Mucosa of rectum (tissue), 2 donors: ENCODE measurements at regions not wholly inside any gene's neighbourhood (a gene's known extent, or its start where the extent isn't known, plus 50 kb on each side); places are given as distances from the start of the nearest gene placed in this dataset.

ENCODE experiments used
- H3K27ac ChIP-seq, 2 donors: one replicate each; pipeline ENCODE4 v1.7.0; 2013; ENCODE audit warnings: inconsistent platforms in 2 of 2, low read depth in 2 of 2, low read length in 2 of 2
- H3K27me3 ChIP-seq, 2 donors: one replicate each; pipeline ENCODE4 v1.7.0; 2013; ENCODE audit warnings: low read length in 2 of 2; ENCODE audit not compliant: control insufficient read depth in 2 of 2, insufficient read depth in 2 of 2
- H3K36me3 ChIP-seq, 2 donors: one replicate each; pipeline ENCODE4 v1.7.0; 2013; ENCODE audit warnings: low read length in 2 of 2; ENCODE audit not compliant: control insufficient read depth in 2 of 2, insufficient read depth in 2 of 2
- H3K4me1 ChIP-seq, 2 donors: one replicate each; pipeline ENCODE4 v1.7.0; 2013; ENCODE audit warnings: low read length in 2 of 2, mild to moderate bottlenecking in 1 of 2; ENCODE audit not compliant: control insufficient read depth in 2 of 2, insufficient read depth in 2 of 2
- H3K4me3 ChIP-seq, 2 donors: one replicate each; pipeline ENCODE4 v1.7.0; 2013; ENCODE audit warnings: low read length in 2 of 2
- H3K9ac ChIP-seq, 2 donors: one replicate each; pipeline ENCODE4 v1.7.0; 2013; ENCODE audit warnings: low read length in 2 of 2, low read depth in 1 of 2, mild to moderate bottlenecking in 1 of 2
- H3K9me3 ChIP-seq, 2 donors: one replicate each; pipeline ENCODE4 v1.7.0; 2013; ENCODE audit warnings: low read length in 2 of 2; ENCODE audit not compliant: control insufficient read depth in 2 of 2
- donor health status: healthy.
- donor health status: Normal muscosa, but diverticular disease.

- Histone ChIP-seq H3K27ac (no peak overlapping the region), H3K27me3 (no peaks in the 10 kb centered on the region)
Observed at GRCh38 chr4:182126096-182126495, 117.1 kb upstream of the TENM3 start.

GRCh38 chr4:182126603-182127002, 116.6 kb upstream of the TENM3 start:
- H3K9me3 ChIP-seq, result no peaks in the 10 kb centered on the region
- no peak overlapping the region for H3K27ac ChIP-seq
- no peak overlapping the region for H3K9ac ChIP-seq
- H3K36me3 ChIP-seq, result no peaks in the 10 kb centered on the region
- H3K27me3 ChIP-seq, result no peaks in the 10 kb centered on the region
- H3K4me3 ChIP-seq, result no peak overlapping the region
- H3K4me1 ChIP-seq, result no peaks in the 10 kb centered on the region

More at GRCh38 chr4:182126096-182126495, 117.1 kb upstream of the TENM3 start:
- Histone ChIP-seq H3K4me1 (no peaks in the 10 kb centered on the region), H3K4me3 (no peak overlapping the region), H3K9ac (no peak overlapping the region), H3K9me3 (peaks cover 0 to 4% of the 10 kb centered on the region in 2 donors), H3K36me3 (no peaks in the 10 kb centered on the region)

- Histone ChIP-seq H3K4me3 (no peak overlapping the region), H3K36me3 (no peaks in the 10 kb centered on the region), H3K27ac (no peak overlapping the region), H3K9ac (no peak overlapping the region), H3K27me3 (no peaks in the 10 kb centered on the region), H3K9me3 (no peaks in the 10 kb centered on the region), H3K4me1 (no peaks in the 10 kb centered on the region)
Observed at GRCh38 chr4:182133033-182133432, 110.2 kb upstream of the TENM3 start.

- Histone ChIP-seq H3K9ac (no peak overlapping the region), H3K9me3 (no peaks in the 10 kb centered on the region), H3K27ac (no peak overlapping the region), H3K4me1 (no peaks in the 10 kb centered on the region), H3K4me3 (no peak overlapping the region), H3K36me3 (no peaks in the 10 kb centered on the region), H3K27me3 (no peaks in the 10 kb centered on the region)
Observed at GRCh38 chr4:182134261-182134660, 108.9 kb upstream of the TENM3 start.

GRCh38 chr4:182136201-182136600, 107.0 kb upstream of the TENM3 start:
- H3K4me1 ChIP-seq, result no peaks in the 10 kb centered on the region
- H3K27me3 ChIP-seq, result peaks cover 11 to 13% of the 10 kb centered on the region in 2 donors
- H3K9ac ChIP-seq, result no peak overlapping the region
- no peaks in the 10 kb centered on the region for H3K36me3 ChIP-seq
- H3K27ac ChIP-seq, result no peak overlapping the region
- no peak overlapping the region for H3K4me3 ChIP-seq
- no peaks in the 10 kb centered on the region for H3K9me3 ChIP-seq

- H3K27ac ChIP-seq, result no peak overlapping the region
- H3K9me3 ChIP-seq, result no peaks in the 10 kb centered on the region
- H3K27me3 ChIP-seq, result peaks cover 20 to 25% of the 10 kb centered on the region in 2 donors
- H3K4me1 ChIP-seq, result no peaks in the 10 kb centered on the region
- no peak overlapping the region for H3K4me3 ChIP-seq
- H3K9ac ChIP-seq, result no peak overlapping the region
- no peaks in the 10 kb centered on the region for H3K36me3 ChIP-seq
Observed at GRCh38 chr4:182137343-182137742, 105.9 kb upstream of the TENM3 start.

- Histone ChIP-seq H3K9ac (no peak overlapping the region), H3K27me3 (peaks cover 28 to 39% of the 10 kb centered on the region in 2 donors), H3K4me3 (peak overlapping the region; percentile 26 to 37), H3K27ac (no peak overlapping the region), H3K4me1 (peaks cover 3 to 7% of the 10 kb centered on the region in 2 donors), H3K36me3 (no peaks in the 10 kb centered on the region), H3K9me3 (no peaks in the 10 kb centered on the region)
Observed at GRCh38 chr4:182139491-182139890, 103.7 kb upstream of the TENM3 start.

GRCh38 chr4:182140547-182140946, 102.7 kb upstream of the TENM3 start:
- Histone ChIP-seq H3K4me3 (no peak overlapping the region), H3K9ac (no peak overlapping the region), H3K27me3 (peaks cover 35 to 44% of the 10 kb centered on the region in 2 donors), H3K9me3 (no peaks in the 10 kb centered on the region), H3K27ac (no peak overlapping the region), H3K4me1 (peaks cover 3 to 7% of the 10 kb centered on the region in 2 donors), H3K36me3 (no peaks in the 10 kb centered on the region)

GRCh38 chr4:182141061-182141460, 102.1 kb upstream of the TENM3 start:
- Histone ChIP-seq H3K27me3 (peaks cover 39 to 47% of the 10 kb centered on the region in 2 donors), H3K4me3 (no peak overlapping the region)

GRCh38 chr4:182142176-182143085, 100.8 kb upstream of the TENM3 start:
- no peak overlapping the region for H3K9ac ChIP-seq
- no peaks in the 10 kb centered on the region for H3K9me3 ChIP-seq
- H3K4me3 ChIP-seq, result peak overlapping the region in 1 of 2 donors; percentile 38

More at GRCh38 chr4:182141061-182141460, 102.1 kb upstream of the TENM3 start:
- Histone ChIP-seq H3K27ac (no peak overlapping the region), H3K4me1 (peaks cover 3 to 7% of the 10 kb centered on the region in 2 donors), H3K9me3 (no peaks in the 10 kb centered on the region), H3K9ac (no peak overlapping the region), H3K36me3 (no peaks in the 10 kb centered on the region)

More at GRCh38 chr4:182142176-182143085, 100.8 kb upstream of the TENM3 start:
- peaks cover 3 to 7% of the 10 kb centered on the region in 2 donors for H3K4me1 ChIP-seq
- H3K27me3 ChIP-seq, result peaks cover 42 to 47% of the 10 kb centered on the region in 2 donors
- no peak overlapping the region for H3K27ac ChIP-seq
- no peaks in the 10 kb centered on the region for H3K36me3 ChIP-seq
